Type B pancreatic cell (in vitro differentiated cells): ENCODE measurements at regions not wholly inside any gene's neighbourhood (a gene's known extent, or its start where the extent isn't known, plus 50 kb on each side); places are given as distances from the start of the nearest gene placed in this dataset.

ENCODE experiments used
- DNase-seq: peaks from one replicate; pipeline ENCODE4 v3.0.0; 2021; ENCODE audit warnings: mixed read lengths; ENCODE audit not compliant: unreplicated experiment; ENCODE audit errors: extremely low spot score
- H3K27ac Mint-ChIP-seq: 2 replicates; pipeline ENCODE4 v1.8.0; 2021; ENCODE audit warnings: mild to moderate bottlenecking, mixed read lengths
- H3K27me3 Mint-ChIP-seq: 2 replicates; pipeline ENCODE4 v1.8.0; 2021; ENCODE audit warnings: mixed read lengths
- H3K36me3 Mint-ChIP-seq: 2 replicates; pipeline ENCODE4 v1.8.0; 2021; ENCODE audit warnings: mixed read lengths
- H3K4me1 Mint-ChIP-seq: one replicate; pipeline ENCODE4 v1.8.0; 2021; ENCODE audit warnings: mixed read lengths; ENCODE audit not compliant: unreplicated experiment
- H3K4me3 Mint-ChIP-seq: 2 replicates; pipeline ENCODE4 v1.8.0; 2021; ENCODE audit warnings: mild to moderate bottlenecking, mixed read lengths
- H3K9me3 Mint-ChIP-seq: 2 replicates; pipeline ENCODE4 v1.8.0; 2021; ENCODE audit warnings: mixed read lengths
- CTCF ChIP-seq: fragments of 200-600 bp; sonication (generic); conservative IDR thresholded peaks from 2 replicates; pipeline ENCODE4 v1.5.0; 2021; ENCODE audit warnings: antibody characterized with exemption, mild to moderate bottlenecking

- Mint-ChIP-seq H3K36me3 (no peaks in the 10 kb centered on the region), H3K4me3 (no peak overlapping the region), H3K27ac (no peak overlapping the region), H3K9me3 (peaks cover 6% of the 10 kb centered on the region), H3K4me1 (no peaks in the 10 kb centered on the region), H3K27me3 (no peaks in the 10 kb centered on the region)
- no peak for DNase-seq
- no peak for TF ChIP-seq CTCF
Measured at GRCh38 chrX:17922303-17922702, 61.2 kb upstream of the RAI2 start.

- H3K27ac Mint-ChIP-seq, result no peak overlapping the region
- no peaks in the 10 kb centered on the region for H3K36me3 Mint-ChIP-seq
- H3K4me1 Mint-ChIP-seq, result no peaks in the 10 kb centered on the region
- no peaks in the 10 kb centered on the region for H3K9me3 Mint-ChIP-seq
- TF ChIP-seq CTCF, result no peak
- no peaks in the 10 kb centered on the region for H3K27me3 Mint-ChIP-seq
- no peak for DNase-seq
- H3K4me3 Mint-ChIP-seq, result no peak overlapping the region
Measured at GRCh38 chrX:17919896-17920446, 58.9 kb upstream of the RAI2 start.

GRCh38 chrX:17917945-17918577 is 57.0 kb upstream of the RAI2 start:
- no peak for TF ChIP-seq CTCF
- H3K27ac Mint-ChIP-seq, result no peak overlapping the region
- H3K36me3 Mint-ChIP-seq, result no peaks in the 10 kb centered on the region
- no peaks in the 10 kb centered on the region for H3K9me3 Mint-ChIP-seq
- no peaks in the 10 kb centered on the region for H3K27me3 Mint-ChIP-seq
- H3K4me3 Mint-ChIP-seq, result no peak overlapping the region
- DNase-seq, result no peak
- no peaks in the 10 kb centered on the region for H3K4me1 Mint-ChIP-seq

- Mint-ChIP-seq H3K9me3 (no peaks in the 10 kb centered on the region), H3K27ac (no peak overlapping the region), H3K4me1 (no peaks in the 10 kb centered on the region), H3K36me3 (no peaks in the 10 kb centered on the region), H3K4me3 (no peak overlapping the region), H3K27me3 (no peaks in the 10 kb centered on the region)
- no peak for TF ChIP-seq CTCF
- no peak for DNase-seq
Measured at GRCh38 chrX:17913801-17914200, 52.7 kb upstream of the RAI2 start.
